ES-I3 (cell line): ENCODE measurements at regions not wholly inside any gene's neighbourhood (a gene's known extent, or its start where the extent isn't known, plus 50 kb on each side); places are given as distances from the start of the nearest gene placed in this dataset.

Experiments
- H3K36me3 ChIP-seq: 2 replicates; pipeline ENCODE4 v1.6.1; 2013; ENCODE audit warnings: mild to moderate bottlenecking, low read length, control low read depth, moderate library complexity; ENCODE audit not compliant: insufficient read depth
- H3K4me1 ChIP-seq: 2 replicates; pipeline ENCODE4 v1.6.1; 2013; ENCODE audit warnings: mild to moderate bottlenecking, control low read depth, low read length; ENCODE audit not compliant: insufficient read depth
- H3K9ac ChIP-seq: 2 replicates; pipeline ENCODE4 v1.6.1; 2013; ENCODE audit warnings: low read depth, mild to moderate bottlenecking, low read length, moderate library complexity
- H3K9me3 ChIP-seq: 2 replicates; pipeline ENCODE4 v1.6.1; 2013; ENCODE audit warnings: mild to moderate bottlenecking, low read length, moderate library complexity; ENCODE audit not compliant: control insufficient read depth, insufficient read depth

GRCh38 chr2:188199716-188200128 is 92.0 kb upstream of the GULP1 start:
- H3K36me3 ChIP-seq = no peaks in the 10 kb centered on the region
- H3K4me1 ChIP-seq = peaks cover 8% of the 10 kb centered on the region; the same call in 1 of the 2 replicates
- no peak overlapping the region for H3K9ac ChIP-seq
- no peaks in the 10 kb centered on the region for H3K9me3 ChIP-seq

GRCh38 chr2:188201639-188202038 is 90.0 kb upstream of the GULP1 start:
- H3K9me3 ChIP-seq = no peaks in the 10 kb centered on the region
- H3K9ac ChIP-seq = no peak overlapping the region
- no peaks in the 10 kb centered on the region for H3K36me3 ChIP-seq
- H3K4me1 ChIP-seq = peaks cover 3% of the 10 kb centered on the region; the same call in 1 of the 2 replicates

GRCh38 chr2:188202777-188203176 is 88.9 kb upstream of the GULP1 start:
- Histone ChIP-seq H3K36me3 (no peaks in the 10 kb centered on the region), H3K9ac (no peak overlapping the region), H3K4me1 (0 out of 2 replicates have a peak, but pooled peaks cover 2% of the 10 kb centered on the region), H3K9me3 (no peaks in the 10 kb centered on the region)

GRCh38 chr2:188203776-188204175 is 87.9 kb upstream of the GULP1 start:
- Histone ChIP-seq H3K4me1 (0 out of 2 replicates have a peak, but pooled peaks cover 2% of the 10 kb centered on the region), H3K9ac (no peak overlapping the region), H3K9me3 (no peaks in the 10 kb centered on the region), H3K36me3 (no peaks in the 10 kb centered on the region)

GRCh38 chr2:188204824-188205223 is 86.8 kb upstream of the GULP1 start:
- no peak overlapping the region for H3K9ac ChIP-seq
- no peaks in the 10 kb centered on the region for H3K9me3 ChIP-seq
- H3K36me3 ChIP-seq = no peaks in the 10 kb centered on the region
- no peaks in the 10 kb centered on the region for H3K4me1 ChIP-seq

GRCh38 chr2:188207554-188207953 is 84.1 kb upstream of the GULP1 start:
- Histone ChIP-seq H3K9me3 (no peaks in the 10 kb centered on the region), H3K36me3 (no peaks in the 10 kb centered on the region), H3K9ac (no peak overlapping the region), H3K4me1 (no peaks in the 10 kb centered on the region)

GRCh38 chr2:188209218-188209617 is 82.5 kb upstream of the GULP1 start:
- Histone ChIP-seq H3K36me3 (no peaks in the 10 kb centered on the region), H3K9ac (no peak overlapping the region), H3K4me1 (no peaks in the 10 kb centered on the region)

GRCh38 chr2:188217264-188217663 is 74.4 kb upstream of the GULP1 start:
- H3K9me3 ChIP-seq = no peaks in the 10 kb centered on the region
- H3K36me3 ChIP-seq = no peaks in the 10 kb centered on the region
- H3K4me1 ChIP-seq = peaks cover 2% of the 10 kb centered on the region; the same call in 1 of the 2 replicates
- no peak overlapping the region for H3K9ac ChIP-seq

More at GRCh38 chr2:188209218-188209617, 82.5 kb upstream of the GULP1 start:
- H3K9me3 ChIP-seq = no peaks in the 10 kb centered on the region

GRCh38 chr2:188219541-188219940 is 72.1 kb upstream of the GULP1 start:
- Histone ChIP-seq H3K9me3 (no peaks in the 10 kb centered on the region), H3K9ac (no peak overlapping the region), H3K36me3 (no peaks in the 10 kb centered on the region), H3K4me1 (peaks cover 2% of the 10 kb centered on the region; the same call in 1 of the 2 replicates)

GRCh38 chr2:188220535-188220934 is 71.1 kb upstream of the GULP1 start:
- Histone ChIP-seq H3K9me3 (no peaks in the 10 kb centered on the region), H3K9ac (no peak overlapping the region), H3K4me1 (peaks cover 2% of the 10 kb centered on the region; the same call in 1 of the 2 replicates), H3K36me3 (no peaks in the 10 kb centered on the region)

GRCh38 chr2:188227713-188228112 is 64.0 kb upstream of the GULP1 start:
- no peaks in the 10 kb centered on the region for H3K4me1 ChIP-seq
- no peaks in the 10 kb centered on the region for H3K36me3 ChIP-seq
- H3K9ac ChIP-seq = no peak overlapping the region
- H3K9me3 ChIP-seq = 0 out of 2 replicates have a peak, but pooled peaks cover 5% of the 10 kb centered on the region

- Histone ChIP-seq H3K4me1 (no peaks in the 10 kb centered on the region), H3K9ac (no peak overlapping the region)
These were observed 56.3 kb upstream of the GULP1 start for GRCh38 chr2:188235364-188235763.

GRCh38 chr2:188238386-188238785 is 53.3 kb upstream of the GULP1 start:
- H3K9me3 ChIP-seq = peaks cover 5% of the 10 kb centered on the region; the same call in 1 of the 2 replicates
- no peak overlapping the region for H3K9ac ChIP-seq
- H3K36me3 ChIP-seq = no peaks in the 10 kb centered on the region
- no peaks in the 10 kb centered on the region for H3K4me1 ChIP-seq

More at GRCh38 chr2:188235364-188235763, 56.3 kb upstream of the GULP1 start:
- Histone ChIP-seq H3K36me3 (no peaks in the 10 kb centered on the region), H3K9me3 (peaks cover 10% of the 10 kb centered on the region; the same call in 1 of the 2 replicates)
